ENCODE measurements at regions not wholly inside any gene's neighbourhood (a gene's known extent, or its start where the extent isn't known, plus 50 kb on each side); places are given as distances from the start of the nearest gene placed in this dataset.

- TF ChIP-seq CTCF (IDR thresholded peaks at IDR 0.05 in 4 of 5, conservative IDR thresholded peaks at IDR 0.05 in 1 of 5) = no peak
- no peak for TF ChIP-seq POLR2A (IDR thresholded peaks at IDR 0.05)
Observed at GRCh38 chr6:105780146-105780860, 305.8 kb upstream of the PRDM1 start.

Measured in gastrocnemius medialis (tissue), 4 donors.